T47D (cell line): ENCODE measurements at regions not wholly inside any gene's neighbourhood (a gene's known extent, or its start where the extent isn't known, plus 50 kb on each side); places are given as distances from the start of the nearest gene placed in this dataset.

ENCODE experiments used
- DNase-seq, 2 experiments: peaks; one replicate each; pipeline versions ENCODE4 v3.0.0 to v3.0.0-alpha.2; 2011 to 2012; ENCODE audit warnings: low read depth in 1 of 2, low spot score in 1 of 2
- JUND ChIP-seq: IDR thresholded peaks from 2 replicates; pipeline ENCODE4 v1.6.1; 2012; ENCODE audit warnings: low read depth
- in situ Hi-C: cut with HindIII; loops from 2 replicates; pipeline ENCODE4 v1.10.0; 2016; ENCODE audit warnings: low sequenced_read_pairs, low pct_unique_long_range_greater_than_20kb

- in situ Hi-C loops = no loop called here
- no peak for DNase-seq
- TF ChIP-seq JUND = no peak
Observed at GRCh38 chr14:49187799-49188198, 398.4 kb downstream of the RPS29 start.

GRCh38 chr14:49173765-49174373 lies 412.3 kb downstream of the RPS29 start:
- in situ Hi-C loops = no loop called here
- TF ChIP-seq JUND = no peak
- DNase-seq = peak; percentile 57 to 89

DNA sequence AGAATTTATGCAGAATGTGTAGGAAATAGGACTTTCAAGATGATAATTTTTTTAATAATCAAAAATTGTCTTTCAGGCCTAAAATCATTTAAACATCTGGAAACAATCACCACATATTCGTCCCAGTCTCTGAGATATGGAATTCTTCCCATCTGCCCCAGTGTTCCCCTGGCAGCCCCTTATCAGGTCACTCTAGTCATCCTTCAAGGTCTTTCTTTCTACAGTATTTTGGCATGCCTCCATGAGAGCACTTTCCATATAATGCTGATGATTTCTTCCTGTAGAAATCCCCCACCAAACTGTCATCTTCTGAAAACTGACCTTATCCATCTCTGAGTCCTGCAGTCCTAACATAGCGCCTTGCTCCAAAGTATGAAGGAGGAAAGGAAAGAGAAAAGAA lies 422.1 kb downstream of the RPS29 start:
- no peak for TF ChIP-seq JUND
- in situ Hi-C loops = no loop called here
- DNase-seq = no peak

GRCh38 chr14:49160983-49161382 lies 425.2 kb downstream of the RPS29 start:
- no peak for TF ChIP-seq JUND
- DNase-seq = no peak

DNA sequence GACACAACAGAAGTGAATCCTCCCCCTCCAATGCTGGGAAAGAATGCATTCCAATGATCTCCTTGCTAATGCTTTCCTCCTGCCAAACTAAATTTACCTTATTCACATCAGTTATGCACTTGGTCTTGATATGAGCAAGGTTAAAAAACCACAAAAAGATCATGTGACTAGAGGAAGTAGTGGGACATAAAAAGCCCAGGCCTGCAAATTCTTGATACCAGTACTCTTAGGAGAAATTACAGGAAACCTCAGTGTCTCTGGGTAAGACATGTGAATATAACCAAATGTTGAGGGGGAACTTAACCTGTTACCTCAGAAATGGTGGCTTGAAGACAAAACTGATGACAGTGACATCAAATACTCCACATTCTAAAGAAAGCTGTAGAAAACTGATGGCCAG lies 427.1 kb downstream of the RPS29 start:
- no peak for TF ChIP-seq JUND
- in situ Hi-C loops = no loop called here
- no peak for DNase-seq

More at GRCh38 chr14:49160983-49161382, 425.2 kb downstream of the RPS29 start:
- in situ Hi-C loops = no loop called here

DNA sequence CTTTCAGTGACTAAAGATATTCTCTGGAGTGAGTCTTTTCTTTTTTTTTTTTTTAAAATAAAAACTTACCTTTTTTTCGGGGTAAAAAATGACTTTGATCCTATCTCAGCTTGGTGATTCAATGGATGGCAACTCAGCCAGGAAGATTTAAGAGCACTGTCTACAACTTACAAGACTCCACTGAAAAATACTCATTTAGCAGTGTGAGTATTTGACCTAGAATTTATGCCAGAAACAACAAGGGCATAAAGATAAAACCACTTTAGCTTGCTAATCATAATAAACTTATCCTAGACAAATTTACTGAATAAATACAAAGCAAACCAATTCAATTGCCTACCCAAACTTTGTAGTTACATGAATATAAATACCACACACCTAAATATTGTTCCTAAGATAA lies 446.6 kb downstream of the RPS29 start:
- no peak for DNase-seq
- in situ Hi-C loops = no loop called here
- TF ChIP-seq JUND = no peak

GRCh38 chr14:49134940-49135339 lies 451.2 kb downstream of the RPS29 start:
- no peak for TF ChIP-seq JUND
- in situ Hi-C loops = no loop called here
- DNase-seq = peak in 1 of 2 experiments; percentile 44

GRCh38 chr14:49121246-49121645 lies 464.9 kb downstream of the RPS29 start:
- in situ Hi-C loops = no loop called here
- DNase-seq = no peak
- TF ChIP-seq JUND = no peak

- TF ChIP-seq JUND = no peak
- DNase-seq = no peak
- in situ Hi-C loops = no loop called here
Observed at GRCh38 chr14:49114161-49114893, 471.9 kb downstream of the RPS29 start.

- no peak for TF ChIP-seq JUND
- in situ Hi-C loops = no loop called here
- DNase-seq = no peak
Observed at GRCh38 chr14:49106741-49107667, 479.2 kb downstream of the RPS29 start.

- in situ Hi-C loops = no loop called here
- TF ChIP-seq JUND = no peak
- no peak for DNase-seq
Observed at GRCh38 chr14:49105956-49106355, 480.2 kb downstream of the RPS29 start.

DNA sequence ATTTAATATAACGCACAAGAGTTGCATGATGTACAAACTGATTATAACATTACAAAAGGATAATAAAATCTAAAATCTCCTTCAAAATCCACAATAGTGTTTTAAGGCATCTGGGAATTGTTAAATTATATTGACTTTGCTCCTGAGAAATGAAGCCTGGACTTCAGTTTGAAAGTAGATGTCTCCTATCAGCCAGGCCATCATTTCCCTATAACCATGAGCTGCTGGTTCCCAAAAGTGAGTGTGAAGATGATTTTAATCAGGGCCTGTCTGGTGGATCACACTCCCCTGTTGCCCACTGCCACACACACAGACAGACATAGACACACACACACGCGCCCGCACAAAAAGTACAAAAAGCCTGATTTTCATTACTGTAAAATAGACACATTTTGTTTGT lies 480.7 kb downstream of the RPS29 start:
- no peak for DNase-seq
- no peak for TF ChIP-seq JUND
- in situ Hi-C loops = no loop called here

DNA sequence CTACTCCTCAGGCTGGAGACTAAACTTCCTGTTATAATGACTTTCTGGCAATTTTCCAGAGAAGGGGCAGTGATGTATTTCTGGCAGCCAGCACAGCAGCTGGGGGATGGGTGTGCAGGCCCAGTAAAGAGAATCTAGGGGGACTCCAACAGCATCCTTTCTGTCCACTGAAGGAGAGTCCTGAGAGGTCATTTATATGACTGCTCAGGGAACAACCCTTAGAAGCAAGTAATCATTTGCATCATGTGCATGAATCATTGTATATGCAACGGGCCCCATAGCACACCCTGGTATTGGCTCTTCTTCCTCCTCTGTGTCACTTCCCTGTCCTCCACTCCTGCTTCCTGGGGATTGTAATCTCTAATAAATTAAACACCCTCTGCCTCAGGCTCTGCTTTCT lies 493.8 kb downstream of the RPS29 start:
- no peak for DNase-seq
- TF ChIP-seq JUND = no peak
- in situ Hi-C loops = no loop called here
